Adrenal gland (tissue), 9 donors: ENCODE measurements at regions not wholly inside any gene's neighbourhood (a gene's known extent, or its start where the extent isn't known, plus 50 kb on each side); places are given as distances from the start of the nearest gene placed in this dataset.

Experiments
- DNase-seq, 7 donors: peaks; one replicate each; pipeline ENCODE4 v3.0.0-alpha.2; 2019 to 2020
- H3K27ac ChIP-seq, 5 donors: fragments of 200-600 bp; sonication (generic) in 4 of 5; 1 replicate in 3 of 5; 2 replicates in 2 of 5; pipeline versions ENCODE4 v1.5.1 to v1.8.0; 2016 to 2020; ENCODE audit warnings: mild to moderate bottlenecking in 1 of 5
- H3K27me3 ChIP-seq: fragments of 200-600 bp; 2 replicates; pipeline ENCODE4 v1.8.0; 2021
- H3K36me3 ChIP-seq, 2 donors: fragments of 200-600 bp; replicated peaks in 1 of 2; 1 replicate in 1 of 2; 2 replicates in 1 of 2; pipeline versions ENCODE4 v1.5.1 to v1.8.0; 2018 to 2022
- H3K4me1 ChIP-seq, 2 donors: fragments of 200-600 bp; replicated peaks in 1 of 2; 1 replicate in 1 of 2; 2 replicates in 1 of 2; pipeline versions ENCODE4 v1.5.1 to v1.8.0; 2018 to 2021
- H3K4me3 ChIP-seq, 4 donors: fragments of 200-600 bp; sonication (generic) in 3 of 4; one replicate each; pipeline ENCODE4 v1.5.1; 2016 to 2018
- H3K9me3 ChIP-seq, 3 donors: fragments of 200-600 bp; sonication (generic) in 1 of 3; replicated peaks in 1 of 3; 1 replicate in 2 of 3; 2 replicates in 1 of 3; pipeline versions ENCODE4 v1.5.1 to v1.8.0; 2016 to 2021
- POLR2A ChIP-seq, 2 donors: fragments of 450-650 bp; IDR thresholded peaks; one replicate each; pipeline ENCODE4 v1.6.1; 2017; ENCODE audit warnings: antibody characterized with exemption in 2 of 2, mild to moderate bottlenecking in 2 of 2, moderate library complexity in 1 of 2
- WGBS, 4 donors: extraction: QIAGEN DNeasy Blood & Tissue Kit in 2 of 4; methylation state at CpG; one replicate each; pipeline versions ENCODE4 v1.1.5 to v1.1.7; 2013 to 2017; 5-methylcytosine and 5-hydroxymethylcytosine counted together
- intact Hi-C, 2 donors: fragments of 100-400 bp; cut with DNase I; formaldehyde crosslinking; loops; one replicate each; pipeline versions ENCODE4 v1.14.1 to v1.15.0; 2022 to 2023
- TF ChIP-seq, protein P1 (sequence below), 6 experiments: fragments of 450-650 bp in 4 of 6; fragments of 200-600 bp in 2 of 6; sonication (generic) in 1 of 6; IDR thresholded peaks; 1 replicate in 5 of 6; 2 replicates in 1 of 6; pipeline versions ENCODE4 v1.5.1 to v1.8.0; 2016 to 2021; ENCODE audit warnings: antibody characterized with exemption in 6 of 6, mild to moderate bottlenecking in 2 of 6, moderate library complexity in 1 of 6
- donor health status: healthy with polysubstance abuse.
- donor health status: Bipolar disorder and iron deficiency.
- donor health status: DM: yes; HTN: yes; CAD: no.
- donor health status: DM: no; HTN: no; CAD: no.
- donor health status: DM: no; HTN: no; CAD: no.

DNA sequence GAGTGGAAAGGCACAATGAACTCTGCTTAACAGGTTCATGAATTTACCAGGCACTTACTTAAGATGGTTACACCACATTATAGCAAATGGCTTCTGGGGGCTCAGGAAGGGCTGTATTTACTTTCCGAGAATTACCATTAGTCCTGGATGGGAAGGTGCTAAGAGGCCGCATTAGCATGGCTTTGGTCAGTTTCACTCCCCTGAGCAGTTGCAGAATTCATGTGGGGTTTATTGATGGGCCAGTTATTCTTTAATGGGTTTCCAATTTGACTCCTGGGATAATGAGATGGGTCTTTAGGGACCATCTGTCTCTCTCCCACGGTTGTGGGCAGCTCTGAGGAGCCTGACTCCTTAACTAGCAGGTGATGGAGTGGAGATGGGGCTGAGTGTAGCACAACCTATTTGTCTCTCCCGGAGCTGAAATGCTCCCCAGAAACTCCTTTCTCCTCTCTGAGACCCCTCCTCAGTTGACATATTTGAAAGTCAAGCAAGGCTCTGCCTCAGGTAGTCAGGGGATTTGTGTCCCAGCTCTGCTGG, 652.5 kb downstream of the HS3ST4 start:
- intact Hi-C loops, result no loop called here
- H3K9me3 ChIP-seq, result no peaks in the 10 kb centered on the region
- no peak overlapping the region for H3K27ac ChIP-seq
- no peak for TF ChIP-seq POLR2A (IDR thresholded peaks at IDR 0.05)
- TF ChIP-seq, protein P1, sequence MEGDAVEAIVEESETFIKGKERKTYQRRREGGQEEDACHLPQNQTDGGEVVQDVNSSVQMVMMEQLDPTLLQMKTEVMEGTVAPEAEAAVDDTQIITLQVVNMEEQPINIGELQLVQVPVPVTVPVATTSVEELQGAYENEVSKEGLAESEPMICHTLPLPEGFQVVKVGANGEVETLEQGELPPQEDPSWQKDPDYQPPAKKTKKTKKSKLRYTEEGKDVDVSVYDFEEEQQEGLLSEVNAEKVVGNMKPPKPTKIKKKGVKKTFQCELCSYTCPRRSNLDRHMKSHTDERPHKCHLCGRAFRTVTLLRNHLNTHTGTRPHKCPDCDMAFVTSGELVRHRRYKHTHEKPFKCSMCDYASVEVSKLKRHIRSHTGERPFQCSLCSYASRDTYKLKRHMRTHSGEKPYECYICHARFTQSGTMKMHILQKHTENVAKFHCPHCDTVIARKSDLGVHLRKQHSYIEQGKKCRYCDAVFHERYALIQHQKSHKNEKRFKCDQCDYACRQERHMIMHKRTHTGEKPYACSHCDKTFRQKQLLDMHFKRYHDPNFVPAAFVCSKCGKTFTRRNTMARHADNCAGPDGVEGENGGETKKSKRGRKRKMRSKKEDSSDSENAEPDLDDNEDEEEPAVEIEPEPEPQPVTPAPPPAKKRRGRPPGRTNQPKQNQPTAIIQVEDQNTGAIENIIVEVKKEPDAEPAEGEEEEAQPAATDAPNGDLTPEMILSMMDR (IDR thresholded peaks at IDR 0.05), result no peak
- H3K36me3 ChIP-seq, result no peaks in the 10 kb centered on the region
- 26 to 44% (median 32%) methylated on average over 2 to 4 of the region's 4 CpGs for WGBS, 4 donors
- no peak overlapping the region for H3K4me3 ChIP-seq
- H3K4me1 ChIP-seq, result no peaks in the 10 kb centered on the region
- H3K27me3 ChIP-seq, result no peaks in the 10 kb centered on the region
- DNase-seq, result no peak

DNA sequence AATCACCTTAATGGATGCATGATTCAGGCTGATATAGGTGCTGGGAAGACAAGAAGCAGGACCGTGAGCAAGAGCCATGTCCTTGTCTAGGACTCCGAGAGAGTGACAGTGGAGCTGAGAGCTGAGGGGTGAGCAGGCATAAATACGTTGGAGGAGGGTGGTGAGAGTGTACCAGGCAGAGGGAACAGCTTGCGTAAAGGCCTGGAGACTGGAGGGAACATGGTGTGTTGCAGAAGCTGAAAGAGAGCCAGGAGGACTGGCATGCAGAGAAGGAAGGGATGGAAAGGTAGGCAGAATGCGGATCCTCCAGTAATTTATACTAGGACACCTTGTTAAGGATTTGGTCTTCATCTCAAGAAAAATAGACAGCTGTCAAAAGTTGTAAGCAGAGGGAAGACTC, 653.2 kb downstream of the HS3ST4 start:
- Histone ChIP-seq H3K27me3 (no peaks in the 10 kb centered on the region), H3K36me3 (no peaks in the 10 kb centered on the region), H3K4me3 (no peak overlapping the region), H3K4me1 (no peaks in the 10 kb centered on the region), H3K9me3 (no peaks in the 10 kb centered on the region), H3K27ac (no peak overlapping the region)
- intact Hi-C loops, result no loop called here
- TF ChIP-seq, protein P1 (IDR thresholded peaks at IDR 0.05), result no peak
- TF ChIP-seq POLR2A (IDR thresholded peaks at IDR 0.05), result no peak
- DNase-seq, result no peak
- 61 to 77% (median 67%) methylated on average over 5 of the region's 5 CpGs for WGBS, 4 donors

GRCh38 chr16:26345966-26346365, 654.2 kb downstream of the HS3ST4 start:
- no peak for TF ChIP-seq POLR2A (IDR thresholded peaks at IDR 0.05)
- TF ChIP-seq, protein P1 (IDR thresholded peaks at IDR 0.05), result no peak
- H3K36me3 ChIP-seq, result no peaks in the 10 kb centered on the region
- H3K27me3 ChIP-seq, result no peaks in the 10 kb centered on the region
- no peaks in the 10 kb centered on the region for H3K4me1 ChIP-seq
- no peak overlapping the region for H3K27ac ChIP-seq
- intact Hi-C loops, result no loop called here
- 46 to 84% (median 61%) methylated on average over 4 of the region's 4 CpGs for WGBS, 4 donors
- H3K9me3 ChIP-seq, result no peaks in the 10 kb centered on the region
- H3K4me3 ChIP-seq, result no peak overlapping the region
- no peak for DNase-seq

GRCh38 chr16:26348095-26348494, 656.3 kb downstream of the HS3ST4 start:
- H3K4me1 ChIP-seq, result no peaks in the 10 kb centered on the region
- 83 to 87% (median 86%) methylated on average over 10 of the region's 10 CpGs for WGBS, 4 donors
- intact Hi-C loops, result no loop called here
- no peak for DNase-seq
- no peaks in the 10 kb centered on the region for H3K36me3 ChIP-seq
- H3K4me3 ChIP-seq, result no peak overlapping the region
- H3K9me3 ChIP-seq, result no peaks in the 10 kb centered on the region
- TF ChIP-seq, protein P1 (IDR thresholded peaks at IDR 0.05), result no peak
- TF ChIP-seq POLR2A (IDR thresholded peaks at IDR 0.05), result no peak
- no peaks in the 10 kb centered on the region for H3K27me3 ChIP-seq
- H3K27ac ChIP-seq, result no peak overlapping the region
